ENCODE measurements at regions not wholly inside any gene's neighbourhood (a gene's known extent, or its start where the extent isn't known, plus 50 kb on each side); places are given as distances from the start of the nearest gene placed in this dataset.
A peak's percentile ranks its signal among the peaks of the same experiment; 100 is the strongest.
"Not testable (repeated sequence)": the region's sequence is repeated elsewhere in the genome, so short reads cannot be mapped to it uniquely, and the experiment has no call there.

GRCh38 chr17:26731005-26731921, 562.7 kb upstream of the WSB1 start:
- DNase-seq: no peak

- DNase-seq: not testable (repeated sequence)
Measured at GRCh38 chr17:26731926-26732325, 562.0 kb upstream of the WSB1 start.

GRCh38 chr17:26734775-26735174, 559.1 kb upstream of the WSB1 start:
- DNase-seq: not testable (repeated sequence)

GRCh38 chr17:26735977-26736376, 557.9 kb upstream of the WSB1 start:
- DNase-seq: not testable (repeated sequence)

DNA sequence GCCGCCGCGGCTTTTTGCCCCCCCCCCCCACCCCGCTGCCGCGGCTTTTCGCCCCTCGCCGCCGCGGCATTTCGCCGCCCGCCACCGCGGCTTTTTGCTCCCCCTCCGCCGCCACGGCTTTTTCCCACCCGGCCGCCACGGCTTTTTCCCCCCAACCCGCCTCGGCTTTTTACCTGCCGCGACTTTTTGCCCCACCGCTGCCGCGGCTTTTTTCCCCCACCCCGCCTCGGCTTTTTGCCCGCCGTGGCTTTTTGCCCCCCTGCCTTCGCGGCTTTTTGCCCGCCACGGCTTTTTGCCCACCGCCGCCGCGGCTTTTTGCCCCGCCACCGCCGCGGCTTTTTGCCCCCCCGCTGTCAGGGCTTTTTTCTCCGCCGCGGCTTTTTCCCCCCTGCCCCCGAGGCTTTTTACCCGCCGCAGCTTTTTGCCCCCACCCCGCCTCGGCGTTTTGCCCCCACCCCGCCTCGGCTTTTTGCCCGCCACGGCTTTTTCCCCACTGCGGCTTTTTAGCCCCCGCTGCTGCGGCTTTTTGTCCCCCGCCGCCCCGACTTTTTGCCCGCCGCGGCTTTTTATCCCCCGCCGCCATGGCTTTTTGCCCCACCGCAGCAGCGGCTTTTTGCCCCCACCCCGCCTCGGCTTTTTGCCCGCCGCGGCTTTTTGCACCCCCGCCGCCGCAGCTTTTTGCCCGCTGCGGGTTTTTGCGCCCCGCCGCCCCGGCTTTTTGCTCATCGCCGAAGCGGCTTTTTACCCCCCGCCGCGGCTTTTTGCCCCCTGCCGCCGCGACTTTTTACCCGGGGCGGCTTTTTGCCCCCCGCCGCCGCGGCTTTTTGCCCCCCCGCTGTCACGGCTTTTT, 527.8 kb upstream of the WSB1 start:
- no peak for DNase-seq

- no peak for DNase-seq
Measured at GRCh38 chr17:26766743-26767142, 527.2 kb upstream of the WSB1 start.

GRCh38 chr17:26773189-26774188, 520.4 kb upstream of the WSB1 start:
- DNase-seq: no peak

GRCh38 chr17:26774291-26775218, 519.4 kb upstream of the WSB1 start:
- no peak for DNase-seq

- DNase-seq: no peak
Measured at GRCh38 chr17:26775219-26775822, 518.6 kb upstream of the WSB1 start.

GRCh38 chr17:26780187-26780814, 513.6 kb upstream of the WSB1 start:
- not testable (repeated sequence) for DNase-seq

- DNase-seq: no peak
Measured at GRCh38 chr17:26782153-26782552, 511.8 kb upstream of the WSB1 start.

DNA sequence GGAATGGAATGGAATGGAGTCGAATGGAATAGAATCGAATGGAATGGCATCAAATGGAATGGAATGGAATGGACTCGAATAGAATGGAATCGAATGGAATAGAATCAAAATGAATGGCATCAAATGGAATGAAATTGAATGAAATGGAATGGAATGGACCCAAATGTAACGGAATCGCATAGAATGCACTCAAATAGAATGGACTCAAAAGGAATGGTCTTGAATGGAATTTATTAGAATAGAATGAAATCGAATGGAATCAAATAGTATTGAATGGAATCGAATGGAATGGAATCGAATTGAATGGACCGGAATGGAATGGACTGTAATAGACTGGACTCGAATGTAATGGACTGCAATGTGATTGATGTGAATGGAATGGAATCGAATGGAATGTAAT, 501.4 kb upstream of the WSB1 start:
- DNase-seq: no peak

- no peak for DNase-seq
Measured at GRCh38 chr17:26807024-26807423, 486.9 kb upstream of the WSB1 start.

- no peak for DNase-seq
Measured at GRCh38 chr17:26809033-26809432, 484.9 kb upstream of the WSB1 start.

GRCh38 chr17:26818736-26819135, 475.2 kb upstream of the WSB1 start:
- peak in 1 of 3 donors; percentile 20 for DNase-seq

Measured in suppressor macrophage treated with lipopolysaccharide for 1 hour (primary cell).